ENCODE measurements at regions not wholly inside any gene's neighbourhood (a gene's known extent, or its start where the extent isn't known, plus 50 kb on each side); places are given as distances from the start of the nearest gene placed in this dataset.

- Histone ChIP-seq H4K8ac (replicated peaks; ENCODE audit: insufficient read length, low read depth, low read length) (no peak overlapping the region), H2BK5ac (ENCODE audit: insufficient read length, low read length) (no peak overlapping the region), H2BK120ac (ENCODE audit: low read depth, low read length, poor library complexity, severe bottlenecking) (no peak overlapping the region), H3K14ac (ENCODE audit: insufficient read depth, low read length) (no peak overlapping the region), H2AK5ac (ENCODE audit: insufficient read length, low read length) (no peak overlapping the region), H4K20me1 (ENCODE audit: control insufficient read depth, insufficient read depth, insufficient read length) (no peaks in the 10 kb centered on the region), H3K27me3 (ENCODE audit: insufficient read depth, low read length) (no peaks in the 10 kb centered on the region), H2BK15ac (ENCODE audit: low read depth, low read length) (no peak overlapping the region), H3K79me1 (ENCODE audit: insufficient read depth, low read depth, low read length, poor library complexity, severe bottlenecking) (no peaks in the 10 kb centered on the region), H3K18ac (ENCODE audit: insufficient read length, low read depth, low read length) (no peak overlapping the region), H3K4me2 (ENCODE audit: insufficient read depth, insufficient read length, low read length) (no peak overlapping the region), H3K9ac (ENCODE audit: extremely low read depth, insufficient read length, low read length) (no peak overlapping the region), H3K79me2 (ENCODE audit: insufficient read depth, low read length) (no peaks in the 10 kb centered on the region), H4K5ac (ENCODE audit: insufficient read length, low read depth, low read length) (no peak overlapping the region), H3K23ac (ENCODE audit: insufficient read length, low read depth, low read length) (no peak overlapping the region), H4K91ac (ENCODE audit: insufficient read length, low read depth, low read length) (no peak overlapping the region), H2BK12ac (ENCODE audit: insufficient read length, low read depth, low read length) (no peak overlapping the region), H3K23me2 (ENCODE audit: insufficient read length, low read depth, low read length, poor library complexity, severe bottlenecking) (no peaks in the 10 kb centered on the region), H3K4ac (ENCODE audit: low read depth, low read length) (no peak overlapping the region), H2AFZ (ENCODE audit: low read length) (no peak overlapping the region), H2BK20ac (ENCODE audit: low read depth, low read length, poor library complexity, severe bottlenecking) (no peak overlapping the region), H3T11ph (ENCODE audit: low read length) (no peak overlapping the region), H3K56ac (ENCODE audit: insufficient read length, low read depth, low read length) (no peak overlapping the region), H3K4me1 (ENCODE audit: insufficient read depth, low read length) (no peaks in the 10 kb centered on the region; the same call in 1 of the 2 replicates), H3K27ac (ENCODE audit: insufficient read length, low read depth, low read length) (no peak overlapping the region), H3K9me3 (ENCODE audit: control insufficient read depth, low read depth, low read length) (no peaks in the 10 kb centered on the region)
- Mint-ChIP-seq H3K27me3 (ENCODE audit: low read depth) (no peaks in the 10 kb centered on the region), H3K4me1 (peaks cover 17 to 21% of the 10 kb centered on the region in 2 experiments), H3K36me3 (ENCODE audit: insufficient read depth in 1 of 3, low read depth in 3 of 3) (no peaks in the 10 kb centered on the region), H3K27ac (no peak overlapping the region), H3K9me3 (no peaks in the 10 kb centered on the region), H3K4me3 (no peak overlapping the region)
- WGBS (ENCODE audit: extremely low coverage, insufficient read length, low lambda C conversion rate) = no CpG with 5 or more reads among the region's 6 CpGs
- TF ChIP-seq, protein P1, sequence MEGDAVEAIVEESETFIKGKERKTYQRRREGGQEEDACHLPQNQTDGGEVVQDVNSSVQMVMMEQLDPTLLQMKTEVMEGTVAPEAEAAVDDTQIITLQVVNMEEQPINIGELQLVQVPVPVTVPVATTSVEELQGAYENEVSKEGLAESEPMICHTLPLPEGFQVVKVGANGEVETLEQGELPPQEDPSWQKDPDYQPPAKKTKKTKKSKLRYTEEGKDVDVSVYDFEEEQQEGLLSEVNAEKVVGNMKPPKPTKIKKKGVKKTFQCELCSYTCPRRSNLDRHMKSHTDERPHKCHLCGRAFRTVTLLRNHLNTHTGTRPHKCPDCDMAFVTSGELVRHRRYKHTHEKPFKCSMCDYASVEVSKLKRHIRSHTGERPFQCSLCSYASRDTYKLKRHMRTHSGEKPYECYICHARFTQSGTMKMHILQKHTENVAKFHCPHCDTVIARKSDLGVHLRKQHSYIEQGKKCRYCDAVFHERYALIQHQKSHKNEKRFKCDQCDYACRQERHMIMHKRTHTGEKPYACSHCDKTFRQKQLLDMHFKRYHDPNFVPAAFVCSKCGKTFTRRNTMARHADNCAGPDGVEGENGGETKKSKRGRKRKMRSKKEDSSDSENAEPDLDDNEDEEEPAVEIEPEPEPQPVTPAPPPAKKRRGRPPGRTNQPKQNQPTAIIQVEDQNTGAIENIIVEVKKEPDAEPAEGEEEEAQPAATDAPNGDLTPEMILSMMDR (conservative IDR thresholded peaks at IDR 0.05) = no peak
- no peak for DNase-seq
Observed at GRCh38 chr14:53851394-53852090, 105.1 kb downstream of the BMP4 start.
